HG03342 (cell line): ENCODE measurements at regions not wholly inside any gene's neighbourhood (a gene's known extent, or its start where the extent isn't known, plus 50 kb on each side); places are given as distances from the start of the nearest gene placed in this dataset.
"Not testable (repeated sequence)": the region's sequence is repeated elsewhere in the genome, so short reads cannot be mapped to it uniquely, and the experiment has no call there.

Experiments
- ATAC-seq: cut with Tn5 transposase; IDR thresholded peaks from one replicate; pipeline ENCODE4 v1.9.1; 2021; ENCODE audit warnings: mild to moderate bottlenecking, moderate library complexity; ENCODE audit not compliant: unreplicated experiment

DNA sequence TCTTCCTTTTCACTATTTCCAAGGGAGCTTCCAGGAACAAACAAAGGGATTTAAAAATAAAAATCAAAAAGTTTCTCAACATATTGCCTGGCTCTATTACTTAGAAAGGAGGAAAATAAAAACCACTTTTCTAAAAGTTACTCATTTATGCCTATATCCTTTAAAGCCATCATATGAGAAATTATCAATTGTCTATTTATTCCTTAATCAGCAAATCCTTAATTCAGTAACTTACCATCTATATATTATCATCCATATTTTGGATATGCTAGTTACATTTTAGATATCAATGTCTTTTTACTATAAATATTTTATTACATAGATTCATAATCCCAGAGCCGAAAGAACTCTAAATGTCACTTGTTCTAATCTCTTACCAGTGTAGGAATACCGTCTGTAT lies 481.5 kb upstream of the ANO5 start:
- no peak for ATAC-seq

- no peak for ATAC-seq
These were observed 469.2 kb upstream of the ANO5 start for GRCh38 chr11:21723678-21724077.

GRCh38 chr11:21727102-21727501 lies 465.8 kb upstream of the ANO5 start:
- ATAC-seq = no peak

DNA sequence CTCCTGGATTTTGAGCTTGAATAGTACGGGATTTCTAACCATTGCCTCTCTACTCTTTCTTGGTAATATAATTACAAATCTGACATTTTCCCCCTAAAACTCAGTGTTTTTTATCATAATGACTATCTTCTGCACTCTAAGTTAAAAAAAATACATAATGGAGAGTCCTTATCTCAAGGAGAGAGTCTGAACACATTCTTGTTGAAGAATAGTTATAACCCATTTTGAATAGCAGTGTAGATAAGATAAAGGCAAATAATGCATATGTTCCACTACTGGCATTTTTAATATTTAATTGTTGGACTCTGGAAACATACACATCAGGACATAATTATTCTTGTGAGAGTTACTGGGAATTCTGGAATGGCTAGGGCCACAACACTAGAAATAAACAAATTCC lies 456.5 kb upstream of the ANO5 start:
- ATAC-seq = no peak

GRCh38 chr11:21752475-21753243 lies 440.2 kb upstream of the ANO5 start:
- not testable (repeated sequence) for ATAC-seq

GRCh38 chr11:21753244-21753767 lies 439.6 kb upstream of the ANO5 start:
- not testable (repeated sequence) for ATAC-seq

DNA sequence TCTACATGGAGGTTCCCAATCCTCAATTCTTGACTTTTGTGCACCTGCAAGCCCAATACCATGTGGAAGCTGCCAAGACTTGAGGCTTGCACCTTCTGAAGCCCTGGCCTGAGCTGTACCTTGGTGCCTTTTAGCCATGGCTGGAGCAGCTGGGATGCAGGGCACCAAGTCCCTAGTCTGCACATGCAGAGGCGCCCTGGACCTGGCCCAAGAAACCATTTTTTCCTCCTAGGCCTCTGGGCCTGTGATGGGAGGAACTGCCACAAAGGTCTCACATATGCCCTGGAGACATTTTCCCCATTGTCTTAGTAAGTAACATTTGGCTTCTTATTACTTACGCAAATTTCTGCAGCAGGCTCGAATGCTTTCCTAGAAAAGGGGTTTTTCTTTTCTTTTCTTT lies 431.9 kb upstream of the ANO5 start:
- ATAC-seq = no peak

GRCh38 chr11:21768388-21768787 lies 424.5 kb upstream of the ANO5 start:
- no peak for ATAC-seq

GRCh38 chr11:21769188-21769587 lies 423.7 kb upstream of the ANO5 start:
- no peak for ATAC-seq

GRCh38 chr11:21771097-21771496 lies 421.8 kb upstream of the ANO5 start:
- no peak for ATAC-seq

- no peak for ATAC-seq
These were observed 418.7 kb upstream of the ANO5 start for GRCh38 chr11:21774212-21774611.

- no peak for ATAC-seq
These were observed 417.0 kb upstream of the ANO5 start for GRCh38 chr11:21775911-21776310.

DNA sequence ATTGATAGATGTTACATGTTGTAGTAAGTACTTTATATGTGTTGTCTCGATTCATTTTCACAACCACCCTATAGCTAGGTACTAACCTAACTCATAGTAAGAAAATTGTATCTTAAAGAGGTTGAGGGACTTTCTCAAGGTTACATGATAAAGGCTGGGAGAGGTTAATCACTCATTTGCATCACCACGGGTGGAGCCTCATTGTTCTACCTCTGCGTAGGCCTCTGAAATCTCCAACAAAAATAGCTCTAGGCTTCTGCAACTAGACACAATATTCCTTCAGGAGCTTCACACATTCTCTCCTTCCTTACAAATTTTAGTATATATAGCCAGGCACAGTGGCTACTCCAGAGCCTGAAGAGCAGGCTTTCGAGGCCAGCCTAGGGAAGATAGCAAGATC lies 408.9 kb upstream of the ANO5 start:
- ATAC-seq = no peak

GRCh38 chr11:21785351-21785750 lies 407.5 kb upstream of the ANO5 start:
- no peak for ATAC-seq

DNA sequence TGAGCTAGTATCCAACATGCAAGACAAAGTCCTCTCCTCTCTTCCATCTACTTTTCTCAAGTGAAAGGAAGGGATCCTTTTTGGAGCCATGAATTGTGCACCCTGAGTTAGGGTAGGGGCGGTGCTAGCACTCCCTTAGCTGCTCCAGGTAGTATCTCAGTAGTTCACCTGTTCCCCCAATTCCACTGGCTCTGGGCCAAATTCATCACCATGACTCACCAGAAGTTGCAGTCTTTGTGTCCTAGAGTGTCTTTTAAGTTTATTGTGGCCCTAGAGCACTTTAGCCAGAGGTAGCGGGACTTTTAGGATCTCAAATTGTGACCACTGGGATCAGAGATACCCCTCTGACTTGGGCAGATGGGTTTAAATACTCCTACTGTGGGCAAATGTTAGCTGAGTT lies 398.6 kb upstream of the ANO5 start:
- no peak for ATAC-seq

GRCh38 chr11:21798216-21798615 lies 394.7 kb upstream of the ANO5 start:
- no peak for ATAC-seq

GRCh38 chr11:21804523-21804922 lies 388.4 kb upstream of the ANO5 start:
- not testable (repeated sequence) for ATAC-seq

DNA sequence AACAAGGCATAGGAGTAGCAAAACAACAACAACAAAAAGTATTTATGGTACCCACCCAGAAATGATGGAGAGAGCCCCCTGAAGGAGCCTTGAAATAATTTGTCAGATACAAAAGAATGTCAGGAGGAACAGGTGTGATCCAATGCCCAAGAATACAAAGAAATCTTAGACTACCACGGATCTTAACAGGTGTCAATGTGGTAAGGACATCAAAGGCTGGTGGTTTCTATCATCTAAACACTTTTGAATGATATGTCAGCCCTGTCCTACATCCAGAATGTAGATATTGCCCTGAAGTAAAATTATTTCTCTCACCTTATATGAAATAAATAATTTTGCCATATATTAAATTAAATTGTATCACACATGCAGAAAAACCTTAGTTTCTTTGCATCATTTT lies 386.4 kb upstream of the ANO5 start:
- no peak for ATAC-seq

- ATAC-seq = no peak
These were observed 385.9 kb upstream of the ANO5 start for GRCh38 chr11:21806947-21807346.

- ATAC-seq = no peak
These were observed 385.5 kb upstream of the ANO5 start for GRCh38 chr11:21807350-21807749.

DNA sequence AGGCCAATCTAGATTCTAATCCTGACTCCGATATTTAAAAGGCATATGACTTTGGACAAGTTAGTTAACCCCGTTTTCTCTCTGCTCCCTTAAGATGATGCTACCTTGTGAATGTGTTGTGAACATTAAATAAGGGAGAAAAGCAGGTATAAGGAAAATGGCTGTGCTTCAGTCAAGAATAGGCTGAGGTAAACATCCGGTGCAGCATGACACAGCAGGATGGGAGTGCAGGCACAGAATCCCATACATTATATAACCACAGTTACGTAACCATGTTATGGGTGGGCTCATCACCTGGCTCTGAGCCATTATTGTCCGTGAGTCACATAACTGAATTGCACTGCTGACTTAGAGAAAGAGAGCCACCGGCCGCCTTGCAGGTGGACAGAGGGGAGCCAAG lies 382.2 kb upstream of the ANO5 start:
- ATAC-seq = no peak

DNA sequence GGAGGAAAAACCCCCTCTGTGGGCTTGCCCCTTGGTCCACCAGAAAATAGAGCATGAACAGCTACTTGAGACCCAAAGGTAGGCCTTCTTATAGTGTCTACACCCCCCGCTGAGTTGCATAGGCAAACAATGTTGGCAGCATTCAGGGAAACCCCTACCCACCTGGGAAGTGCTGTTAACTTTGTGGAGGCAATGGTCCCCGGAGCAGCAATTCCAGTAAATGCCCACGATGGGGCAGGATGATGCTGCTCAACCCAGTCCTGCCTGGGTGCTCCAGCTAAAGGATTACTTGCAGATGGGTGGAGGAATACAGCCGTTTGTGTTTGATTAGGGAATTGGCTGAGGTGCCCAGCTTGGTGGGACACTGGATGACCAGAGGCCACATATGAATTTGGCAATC lies 381.3 kb upstream of the ANO5 start:
- ATAC-seq = no peak

DNA sequence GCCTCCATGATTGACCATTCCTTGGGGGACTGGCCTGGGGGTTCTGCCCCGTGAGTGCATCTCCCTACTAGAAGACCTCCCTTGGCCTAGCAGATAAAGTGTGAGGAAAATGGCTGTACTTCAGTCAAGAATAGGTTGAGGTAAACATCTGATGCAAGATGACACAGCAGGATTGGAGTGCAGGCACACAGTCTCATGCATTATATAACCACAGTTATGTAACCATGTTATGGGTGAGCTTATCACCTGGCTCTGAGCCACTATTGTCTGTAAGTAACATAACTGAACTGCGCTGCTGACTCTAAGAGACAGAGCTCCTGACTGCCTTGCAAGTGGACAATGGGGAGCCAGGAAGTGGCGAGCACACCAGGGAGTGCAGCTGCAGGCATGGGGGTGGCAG lies 378.7 kb upstream of the ANO5 start:
- no peak for ATAC-seq
